Stimulated activated naive CD4-positive, alpha-beta T cell treated with Interleukin-2 at 50 U/mL for 16 hours (primary cell): ENCODE measurements at regions not wholly inside any gene's neighbourhood (a gene's known extent, or its start where the extent isn't known, plus 50 kb on each side); places are given as distances from the start of the nearest gene placed in this dataset.

ENCODE experiments used
- DNase-seq: peaks from one replicate; lab custom pipeline; 2025; lab: John Stamatoyannopoulos, UW

GRCh38 chr5:50964746-50965653, 298.6 kb downstream of the PARP8 start:
- no peak for DNase-seq

DNA sequence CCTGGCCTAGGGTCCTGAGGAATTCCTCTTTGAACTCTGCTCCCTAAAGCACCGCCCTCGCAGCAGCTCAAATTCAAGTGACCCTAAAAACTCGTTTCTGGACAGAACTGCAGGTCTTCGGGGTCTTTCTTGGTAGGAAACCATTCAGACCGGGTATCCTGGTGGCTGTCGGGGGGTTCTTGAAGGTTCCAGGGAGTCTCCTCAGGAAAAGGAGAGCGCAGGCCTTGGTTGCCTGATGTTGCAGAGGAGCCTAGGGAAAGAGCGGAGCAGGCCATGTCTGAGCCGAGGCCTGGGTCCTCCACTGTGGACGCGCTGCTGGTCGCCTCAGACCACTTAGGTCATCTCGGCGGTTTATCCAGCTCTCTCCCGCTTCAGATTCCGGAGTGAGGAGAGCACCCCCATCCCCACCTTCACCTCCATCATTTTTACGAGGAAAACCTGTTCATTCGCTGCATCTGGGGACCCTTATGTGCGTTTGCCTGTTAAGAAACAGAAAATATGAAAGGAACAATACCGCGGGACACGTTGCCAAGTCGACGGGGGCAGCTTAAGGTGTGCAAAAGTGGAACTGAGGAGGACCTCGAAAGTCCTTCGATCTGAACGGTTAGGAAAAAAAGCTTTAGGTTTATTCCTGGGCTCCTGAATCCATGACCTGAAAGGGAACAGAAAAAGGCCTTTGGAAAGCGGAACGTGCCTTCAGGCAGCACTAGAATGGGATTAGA, 299.4 kb downstream of the PARP8 start:
- DNase-seq, result no peak

DNA sequence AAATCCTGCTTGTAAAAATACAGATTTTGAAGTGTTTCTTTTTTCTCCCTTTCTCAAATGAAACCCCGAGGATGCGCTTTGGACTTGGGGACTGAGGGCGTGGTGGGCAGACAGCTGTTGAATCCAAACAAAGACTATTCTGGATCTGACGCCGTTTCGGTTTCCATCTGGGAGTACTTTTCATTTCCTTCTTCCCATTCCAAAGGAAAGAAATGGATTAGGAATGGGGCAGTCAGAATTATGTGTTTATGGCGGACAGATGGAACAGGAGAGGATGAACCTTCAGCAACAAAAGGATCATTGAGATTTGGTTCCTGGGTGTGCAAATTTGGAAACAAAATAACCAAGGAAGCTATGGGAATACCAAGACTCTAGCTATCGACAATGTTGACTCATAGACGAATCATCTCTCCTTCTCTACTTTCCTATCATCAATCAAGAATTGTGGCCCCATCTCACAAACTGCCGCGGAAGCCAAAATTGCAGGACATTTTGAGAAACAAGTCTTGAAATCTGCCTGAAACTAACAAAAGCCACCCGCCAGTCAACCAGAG, 300.6 kb downstream of the PARP8 start:
- no peak for DNase-seq

- no peak for DNase-seq
Measured at GRCh38 chr5:50967563-50968355, 301.3 kb downstream of the PARP8 start.

GRCh38 chr5:50968356-50969149, 302.1 kb downstream of the PARP8 start:
- no peak for DNase-seq

DNA sequence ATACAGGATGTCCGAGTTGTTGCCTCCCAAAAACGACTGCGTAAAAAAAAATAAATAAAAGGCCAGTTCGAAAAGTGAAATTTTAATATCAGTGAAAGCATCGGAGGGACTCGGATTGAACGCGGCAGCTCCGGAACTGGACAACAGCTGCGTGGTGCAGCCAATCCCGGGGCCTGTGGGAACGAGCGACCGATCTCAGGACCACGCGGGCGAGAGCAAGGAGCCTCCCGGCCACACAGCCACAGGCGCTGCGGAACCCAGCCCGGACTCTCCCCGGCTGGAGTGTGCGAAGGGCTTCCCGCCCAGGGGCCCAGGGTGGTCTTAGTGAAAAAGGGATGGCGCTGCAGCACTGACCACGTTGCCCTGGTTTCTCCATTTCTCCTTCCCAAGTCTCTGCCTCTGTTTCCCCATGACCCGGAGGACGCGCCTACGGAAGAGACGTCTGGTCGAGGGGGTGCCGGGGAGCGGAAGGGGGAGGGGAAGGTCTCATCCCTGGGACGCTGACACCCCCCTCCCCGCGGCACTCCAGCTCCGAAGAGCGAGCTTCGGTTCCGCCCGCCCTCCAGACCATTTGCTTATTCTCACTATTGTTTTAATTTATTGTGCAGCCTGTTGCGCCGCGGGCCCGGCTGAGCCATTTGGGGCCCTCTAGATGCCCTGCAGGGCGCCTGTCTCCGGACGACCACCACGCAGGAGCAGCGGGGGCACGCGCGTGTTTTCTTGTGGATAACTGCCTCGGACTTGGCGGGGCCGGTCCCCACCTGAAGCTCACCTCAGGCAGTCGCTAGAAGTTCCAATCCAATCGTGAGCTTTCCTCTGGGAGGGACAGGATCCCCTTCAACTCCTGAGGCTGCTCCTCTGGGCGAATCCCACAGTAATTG, 303.0 kb downstream of the PARP8 start:
- no peak for DNase-seq

DNA sequence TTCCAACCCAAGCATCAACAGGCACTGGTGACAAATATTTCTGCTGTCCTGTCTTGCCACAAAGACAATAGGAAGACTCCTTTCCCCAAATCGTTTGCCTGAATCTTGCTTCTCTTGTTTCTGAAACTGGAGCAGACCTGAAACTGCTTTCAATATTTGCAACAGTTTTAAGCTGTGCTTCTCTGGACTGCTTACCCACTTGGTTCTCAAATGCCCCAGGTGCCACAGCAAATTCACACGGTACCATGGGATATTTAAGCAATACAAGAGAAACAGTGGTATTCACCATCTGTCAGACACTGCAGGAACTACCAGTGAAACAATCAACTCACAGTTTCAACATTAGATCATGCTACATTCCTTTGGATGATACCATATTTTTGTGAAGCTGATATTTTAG, 309.4 kb downstream of the PARP8 start:
- DNase-seq, result no peak

GRCh38 chr5:50978924-50979323, 312.5 kb downstream of the PARP8 start:
- DNase-seq, result no peak

DNA sequence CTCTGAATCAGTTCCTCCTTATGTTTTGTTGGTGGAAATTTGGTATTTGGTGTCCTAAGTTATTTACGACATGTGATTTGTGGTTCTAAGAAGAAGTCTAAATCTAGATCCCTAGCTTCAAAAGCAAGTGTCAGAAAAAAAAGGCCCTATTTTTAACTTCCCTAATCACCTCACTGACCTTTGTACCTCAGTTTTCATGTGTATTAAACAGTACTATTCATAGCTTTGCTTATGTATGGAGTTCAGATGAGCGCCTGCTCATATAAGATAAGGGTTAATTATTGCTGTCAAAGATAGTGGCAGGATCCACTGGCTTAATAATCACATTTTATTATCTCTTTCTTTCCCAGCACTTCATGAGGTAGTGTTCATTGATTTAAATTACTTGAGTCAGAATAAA, 318.2 kb downstream of the PARP8 start:
- DNase-seq, result no peak

- no peak for DNase-seq
Measured at GRCh38 chr5:50990296-50990924, 324.0 kb downstream of the PARP8 start.

GRCh38 chr5:50995285-50995942, 329.0 kb downstream of the PARP8 start:
- no peak for DNase-seq

- no peak for DNase-seq
Measured at GRCh38 chr5:51001227-51001923, 334.9 kb downstream of the PARP8 start.

DNA sequence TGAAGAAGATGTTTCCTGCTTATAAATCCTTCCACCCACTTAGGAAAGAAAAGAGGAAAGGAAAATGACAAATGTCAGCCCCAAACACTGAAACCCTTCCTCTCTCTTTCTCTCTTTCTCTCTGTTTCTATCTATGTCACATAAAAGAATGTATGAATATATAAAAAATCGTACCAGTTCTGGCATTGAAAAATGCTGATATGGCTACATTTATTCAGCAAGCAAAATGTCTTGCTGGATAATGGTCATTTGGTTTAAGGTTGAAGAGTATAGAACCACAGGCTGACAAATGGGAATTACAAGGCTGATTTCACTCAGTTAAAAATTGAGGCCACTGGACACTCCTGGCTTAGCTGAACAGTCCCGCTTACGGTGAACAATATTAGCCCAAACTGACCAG, 335.9 kb downstream of the PARP8 start:
- DNase-seq, result no peak

GRCh38 chr5:51013036-51013435, 346.6 kb downstream of the PARP8 start:
- DNase-seq, result no peak

DNA sequence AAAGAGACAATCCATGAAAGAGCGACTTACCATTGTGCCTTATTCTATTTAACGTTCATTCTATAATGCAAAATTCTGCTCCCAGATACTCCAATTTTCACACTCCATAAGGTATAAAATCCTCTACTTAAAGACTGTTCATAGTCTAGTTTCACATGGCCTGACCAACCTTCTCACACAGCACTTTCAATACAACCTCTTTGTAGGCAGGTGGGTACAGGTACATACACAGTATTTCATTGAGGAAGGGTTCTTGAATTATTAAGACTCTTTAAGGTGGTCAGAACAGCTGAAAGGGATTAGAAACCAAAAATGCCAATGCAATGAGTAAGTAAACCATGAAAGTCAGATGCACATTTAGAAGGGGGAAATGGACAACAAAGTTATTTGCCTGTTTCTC, 352.0 kb downstream of the PARP8 start:
- no peak for DNase-seq

GRCh38 chr5:51024263-51024662, 357.8 kb downstream of the PARP8 start:
- DNase-seq, result no peak

GRCh38 chr5:51027271-51027670, 356.0 kb upstream of the ISL1 start:
- no peak for DNase-seq

- no peak for DNase-seq
Measured at GRCh38 chr5:51028394-51028793, 354.9 kb upstream of the ISL1 start.

GRCh38 chr5:51033215-51033614, 350.0 kb upstream of the ISL1 start:
- no peak for DNase-seq
